ENCODE measurements at regions not wholly inside any gene's neighbourhood (a gene's known extent, or its start where the extent isn't known, plus 50 kb on each side); places are given as distances from the start of the nearest gene placed in this dataset.
"Not testable (repeated sequence)": the region's sequence is repeated elsewhere in the genome, so short reads cannot be mapped to it uniquely, and the experiment has no call there.

- no peak for DNase-seq
Observed at GRCh38 chr14:49366416-49366815, 219.8 kb downstream of the RPS29 start.

GRCh38 chr14:49364752-49365117 lies 221.4 kb downstream of the RPS29 start:
- no peak for DNase-seq

GRCh38 chr14:49363821-49364751 lies 222.1 kb downstream of the RPS29 start:
- no peak for DNase-seq

- no peak for DNase-seq
Observed at GRCh38 chr14:49362916-49363315, 223.3 kb downstream of the RPS29 start.

GRCh38 chr14:49339130-49339529 lies 247.1 kb downstream of the RPS29 start:
- DNase-seq = no peak

- no peak for DNase-seq
Observed at GRCh38 chr14:49319810-49320209, 266.4 kb downstream of the RPS29 start.

GRCh38 chr14:49315570-49315969 lies 270.6 kb downstream of the RPS29 start:
- DNase-seq = no peak

- DNase-seq = no peak
Observed at GRCh38 chr14:49314737-49315136, 271.4 kb downstream of the RPS29 start.

GRCh38 chr14:49313108-49313507 lies 273.1 kb downstream of the RPS29 start:
- DNase-seq = no peak

GRCh38 chr14:49310298-49310697 lies 275.9 kb downstream of the RPS29 start:
- DNase-seq = no peak

- DNase-seq = no peak
Observed at GRCh38 chr14:49306152-49306751, 279.9 kb downstream of the RPS29 start.

GRCh38 chr14:49303946-49304516 lies 282.1 kb downstream of the RPS29 start:
- DNase-seq = peak; percentile 33

GRCh38 chr14:49297102-49297501 lies 289.1 kb downstream of the RPS29 start:
- DNase-seq = no peak

GRCh38 chr14:49294621-49295148 lies 291.5 kb downstream of the RPS29 start:
- DNase-seq = no peak

GRCh38 chr14:49287004-49287403 lies 299.2 kb downstream of the RPS29 start:
- DNase-seq = no peak

- DNase-seq = no peak
Observed at GRCh38 chr14:49286257-49286983, 299.8 kb downstream of the RPS29 start.

GRCh38 chr14:49280566-49280965 lies 305.6 kb downstream of the RPS29 start:
- no peak for DNase-seq

GRCh38 chr14:49250517-49250916 lies 335.7 kb downstream of the RPS29 start:
- DNase-seq = no peak

- no peak for DNase-seq
Observed at GRCh38 chr14:49250109-49250508, 336.1 kb downstream of the RPS29 start.

GRCh38 chr14:49249022-49249421 lies 337.2 kb downstream of the RPS29 start:
- no peak for DNase-seq

GRCh38 chr14:49243777-49244176 lies 342.4 kb downstream of the RPS29 start:
- not testable (repeated sequence) for DNase-seq

GRCh38 chr14:49240383-49240782 lies 345.8 kb downstream of the RPS29 start:
- no peak for DNase-seq

GRCh38 chr14:49228552-49228951 lies 357.6 kb downstream of the RPS29 start:
- no peak for DNase-seq

Measured in occipital lobe (tissue), 1 donor.